ENCODE measurements at regions not wholly inside any gene's neighbourhood (a gene's known extent, or its start where the extent isn't known, plus 50 kb on each side); places are given as distances from the start of the nearest gene placed in this dataset.

DNA sequence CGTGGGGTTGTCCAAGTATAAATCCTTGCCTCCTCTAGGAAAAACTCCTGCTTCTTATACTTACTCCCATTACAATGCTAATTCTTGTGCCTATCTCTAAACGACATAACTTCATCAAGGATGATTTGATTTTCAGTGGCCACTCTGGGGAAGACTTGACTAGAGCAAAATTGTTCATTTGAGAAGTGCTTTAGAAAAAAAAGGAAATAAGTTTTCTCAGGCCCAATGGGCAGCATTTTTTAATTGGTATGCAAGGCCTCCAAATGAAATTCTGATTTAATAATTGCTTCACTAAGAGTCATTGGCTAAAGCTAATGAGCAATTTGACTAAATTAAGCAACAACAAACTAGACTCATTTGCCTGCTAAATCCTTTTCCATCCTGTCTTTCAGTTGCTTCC is 496.1 kb downstream of the TSN start:
- H3K27me3 Mint-ChIP-seq (ENCODE audit: insufficient read depth, unreplicated experiment) = no peaks in the 10 kb centered on the region
- ChIA-PET POLR2A (interaction anchor here (0.6 to 1.2 kb wide), 2 partner anchors 31 to 999 kb away, joined by 3 read pairs; no protein-coding TSS in a partner anchor), CTCF (interaction anchor here (0.5 to 0.9 kb wide), 5 partner anchors 11 to 188 kb away, joined by 3 read pairs; no protein-coding TSS in a partner anchor)
- TF ChIP-seq, protein P1, sequence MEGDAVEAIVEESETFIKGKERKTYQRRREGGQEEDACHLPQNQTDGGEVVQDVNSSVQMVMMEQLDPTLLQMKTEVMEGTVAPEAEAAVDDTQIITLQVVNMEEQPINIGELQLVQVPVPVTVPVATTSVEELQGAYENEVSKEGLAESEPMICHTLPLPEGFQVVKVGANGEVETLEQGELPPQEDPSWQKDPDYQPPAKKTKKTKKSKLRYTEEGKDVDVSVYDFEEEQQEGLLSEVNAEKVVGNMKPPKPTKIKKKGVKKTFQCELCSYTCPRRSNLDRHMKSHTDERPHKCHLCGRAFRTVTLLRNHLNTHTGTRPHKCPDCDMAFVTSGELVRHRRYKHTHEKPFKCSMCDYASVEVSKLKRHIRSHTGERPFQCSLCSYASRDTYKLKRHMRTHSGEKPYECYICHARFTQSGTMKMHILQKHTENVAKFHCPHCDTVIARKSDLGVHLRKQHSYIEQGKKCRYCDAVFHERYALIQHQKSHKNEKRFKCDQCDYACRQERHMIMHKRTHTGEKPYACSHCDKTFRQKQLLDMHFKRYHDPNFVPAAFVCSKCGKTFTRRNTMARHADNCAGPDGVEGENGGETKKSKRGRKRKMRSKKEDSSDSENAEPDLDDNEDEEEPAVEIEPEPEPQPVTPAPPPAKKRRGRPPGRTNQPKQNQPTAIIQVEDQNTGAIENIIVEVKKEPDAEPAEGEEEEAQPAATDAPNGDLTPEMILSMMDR (IDR thresholded peaks at IDR 0.05; ENCODE audit: unreplicated experiment) = no peak
- H3K36me3 Mint-ChIP-seq (ENCODE audit: insufficient read depth, unreplicated experiment) = no peaks in the 10 kb centered on the region
- H3K9me3 Mint-ChIP-seq (ENCODE audit: unreplicated experiment) = no peaks in the 10 kb centered on the region
- no TSS peak for BruUV-seq (replicated peaks)
- DNase-seq (ENCODE audit: unreplicated experiment) = no peak
- H3K4me1 Mint-ChIP-seq (ENCODE audit: insufficient read depth, unreplicated experiment) = peaks cover 21% of the 10 kb centered on the region
- intact Hi-C loops (cut with micrococcal nuclease) = no loop called here
- no peak overlapping the region for H3K27ac Mint-ChIP-seq (ENCODE audit: low read depth, unreplicated experiment)
- no peak overlapping the region for H3K4me3 Mint-ChIP-seq (ENCODE audit: unreplicated experiment)

DNA sequence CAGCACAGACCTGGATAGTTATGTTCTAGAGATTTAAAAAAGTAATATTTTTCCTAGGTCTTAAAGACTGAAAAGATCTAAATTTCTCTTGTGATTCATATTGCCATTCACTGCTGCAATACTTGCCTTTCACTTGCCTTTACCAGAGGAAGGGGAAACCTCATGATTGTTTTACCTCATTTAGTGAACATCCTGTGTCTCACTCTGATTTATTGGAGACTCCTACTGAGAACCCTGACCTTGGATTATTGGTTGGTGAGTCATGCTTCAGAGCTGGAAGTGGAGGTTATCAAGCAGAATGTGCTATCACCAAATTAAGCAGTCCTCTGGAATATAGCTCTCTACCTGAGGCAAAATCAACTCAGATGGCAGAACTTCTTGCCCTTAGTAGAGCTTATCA is 500.5 kb downstream of the TSN start:
- H3K4me3 Mint-ChIP-seq (ENCODE audit: unreplicated experiment) = no peak overlapping the region
- H3K27ac Mint-ChIP-seq (ENCODE audit: low read depth, unreplicated experiment) = no peak overlapping the region
- no peaks in the 10 kb centered on the region for H3K36me3 Mint-ChIP-seq (ENCODE audit: insufficient read depth, unreplicated experiment)
- TF ChIP-seq, protein P1 (IDR thresholded peaks at IDR 0.05; ENCODE audit: unreplicated experiment) = no peak
- intact Hi-C loops (cut with micrococcal nuclease) = no loop called here
- ChIA-PET CTCF (interaction anchor here (0.6 kb wide), 1 partner anchor 286 kb away, joined by 3 read pairs; no protein-coding TSS in a partner anchor), POLR2A (no interaction called here)
- BruUV-seq (replicated peaks) = no TSS peak
- DNase-seq (ENCODE audit: unreplicated experiment) = peak; percentile 40
- H3K27me3 Mint-ChIP-seq (ENCODE audit: insufficient read depth, unreplicated experiment) = no peaks in the 10 kb centered on the region
- peaks cover 21% of the 10 kb centered on the region for H3K4me1 Mint-ChIP-seq (ENCODE audit: insufficient read depth, unreplicated experiment)
- H3K9me3 Mint-ChIP-seq (ENCODE audit: unreplicated experiment) = peaks cover 8% of the 10 kb centered on the region

DNA sequence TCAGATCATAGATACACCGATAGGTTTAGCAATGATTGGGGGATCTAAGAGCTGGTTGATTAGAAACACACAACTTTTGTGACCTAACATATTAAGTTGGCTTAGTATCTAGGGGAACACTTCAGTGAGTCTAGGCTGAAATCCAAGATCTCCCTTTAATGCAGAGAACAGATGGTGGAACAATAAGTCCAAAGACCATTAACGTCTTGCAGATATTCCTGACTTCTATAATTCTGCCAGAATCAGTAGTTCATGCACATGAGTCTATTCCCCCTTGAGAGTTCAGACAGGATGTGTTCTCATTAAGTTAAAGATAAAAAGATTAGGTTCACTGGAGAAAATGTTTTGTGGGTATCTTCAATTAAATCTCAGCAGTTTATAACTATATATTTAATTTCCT is 506.5 kb downstream of the TSN start:
- no TSS peak for BruUV-seq (replicated peaks)
- TF ChIP-seq, protein P1 (IDR thresholded peaks at IDR 0.05; ENCODE audit: unreplicated experiment) = no peak
- H3K27me3 Mint-ChIP-seq (ENCODE audit: insufficient read depth, unreplicated experiment) = no peaks in the 10 kb centered on the region
- DNase-seq (ENCODE audit: unreplicated experiment) = no peak
- POLR2A ChIA-PET = no interaction called here
- CTCF ChIA-PET = no interaction called here
- peaks cover 5% of the 10 kb centered on the region for H3K4me1 Mint-ChIP-seq (ENCODE audit: insufficient read depth, unreplicated experiment)
- no peaks in the 10 kb centered on the region for H3K36me3 Mint-ChIP-seq (ENCODE audit: insufficient read depth, unreplicated experiment)
- intact Hi-C loops (cut with micrococcal nuclease) = no loop called here
- no peak overlapping the region for H3K27ac Mint-ChIP-seq (ENCODE audit: low read depth, unreplicated experiment)
- peaks cover 6% of the 10 kb centered on the region for H3K9me3 Mint-ChIP-seq (ENCODE audit: unreplicated experiment)
- no peak overlapping the region for H3K4me3 Mint-ChIP-seq (ENCODE audit: unreplicated experiment)

DNA sequence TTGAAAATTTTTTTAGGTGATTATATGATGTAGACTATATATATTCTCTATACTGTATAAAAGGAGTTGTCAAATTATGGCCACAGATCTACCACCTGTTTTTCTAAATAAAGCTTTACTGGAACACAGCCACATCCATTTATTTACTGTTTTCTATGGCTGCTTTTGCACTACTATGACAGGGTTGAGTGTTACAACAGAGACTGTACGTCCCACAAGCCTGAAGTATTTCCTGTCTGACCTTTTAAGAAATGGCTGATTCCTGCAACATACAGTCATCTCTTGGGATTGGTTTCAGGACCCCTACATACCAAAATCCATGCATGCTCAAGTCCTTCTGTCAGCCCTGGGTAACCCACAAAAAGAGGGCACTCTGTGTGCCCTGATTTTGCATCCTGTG is 508.3 kb downstream of the TSN start:
- Mint-ChIP-seq H3K4me1 (ENCODE audit: insufficient read depth, unreplicated experiment) (no peaks in the 10 kb centered on the region), H3K4me3 (ENCODE audit: unreplicated experiment) (no peak overlapping the region), H3K9me3 (ENCODE audit: unreplicated experiment) (no peaks in the 10 kb centered on the region), H3K27me3 (ENCODE audit: insufficient read depth, unreplicated experiment) (no peaks in the 10 kb centered on the region), H3K36me3 (ENCODE audit: insufficient read depth, unreplicated experiment) (no peaks in the 10 kb centered on the region), H3K27ac (ENCODE audit: low read depth, unreplicated experiment) (no peak overlapping the region)
- intact Hi-C loops (cut with micrococcal nuclease) = no loop called here
- POLR2A ChIA-PET = no interaction called here
- no TSS peak for BruUV-seq (replicated peaks)
- TF ChIP-seq, protein P1 (IDR thresholded peaks at IDR 0.05; ENCODE audit: unreplicated experiment) = no peak
- CTCF ChIA-PET = no interaction called here
- peak; percentile 36 for DNase-seq (ENCODE audit: unreplicated experiment)
